ENCODE measurements at regions not wholly inside any gene's neighbourhood (a gene's known extent, or its start where the extent isn't known, plus 50 kb on each side); places are given as distances from the start of the nearest gene placed in this dataset.

- Histone ChIP-seq H3K4me2 (ENCODE audit: insufficient read depth, low read length) (no peak overlapping the region), H2AFZ (ENCODE audit: low read length) (no peak overlapping the region), H3K9me3 (ENCODE audit: low read depth, low read length) (no peaks in the 10 kb centered on the region), H3K4me3 (ENCODE audit: insufficient read depth, low read length) (no peak overlapping the region), H4K20me1 (ENCODE audit: insufficient read depth, low read length) (no peaks in the 10 kb centered on the region), H3K36me3 (ENCODE audit: insufficient read depth, low read length) (no peaks in the 10 kb centered on the region), H3K79me2 (ENCODE audit: insufficient read depth, low read length) (no peaks in the 10 kb centered on the region), H3K27ac (ENCODE audit: low read depth, low read length) (no peak overlapping the region), H3K27me3 (ENCODE audit: insufficient read depth, low read length) (peaks cover 16% of the 10 kb centered on the region), H3K4me1 (ENCODE audit: insufficient read depth, low read length) (peaks cover 2% of the 10 kb centered on the region)
- TF ChIP-seq, protein P1, sequence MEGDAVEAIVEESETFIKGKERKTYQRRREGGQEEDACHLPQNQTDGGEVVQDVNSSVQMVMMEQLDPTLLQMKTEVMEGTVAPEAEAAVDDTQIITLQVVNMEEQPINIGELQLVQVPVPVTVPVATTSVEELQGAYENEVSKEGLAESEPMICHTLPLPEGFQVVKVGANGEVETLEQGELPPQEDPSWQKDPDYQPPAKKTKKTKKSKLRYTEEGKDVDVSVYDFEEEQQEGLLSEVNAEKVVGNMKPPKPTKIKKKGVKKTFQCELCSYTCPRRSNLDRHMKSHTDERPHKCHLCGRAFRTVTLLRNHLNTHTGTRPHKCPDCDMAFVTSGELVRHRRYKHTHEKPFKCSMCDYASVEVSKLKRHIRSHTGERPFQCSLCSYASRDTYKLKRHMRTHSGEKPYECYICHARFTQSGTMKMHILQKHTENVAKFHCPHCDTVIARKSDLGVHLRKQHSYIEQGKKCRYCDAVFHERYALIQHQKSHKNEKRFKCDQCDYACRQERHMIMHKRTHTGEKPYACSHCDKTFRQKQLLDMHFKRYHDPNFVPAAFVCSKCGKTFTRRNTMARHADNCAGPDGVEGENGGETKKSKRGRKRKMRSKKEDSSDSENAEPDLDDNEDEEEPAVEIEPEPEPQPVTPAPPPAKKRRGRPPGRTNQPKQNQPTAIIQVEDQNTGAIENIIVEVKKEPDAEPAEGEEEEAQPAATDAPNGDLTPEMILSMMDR (IDR thresholded peaks at IDR 0.05; ENCODE audit: extremely low read depth, low read depth, low read length) = no peak
- DNase-seq (ENCODE audit: insufficient read length, low spot score, missing footprints) = no peak
These were observed 174.5 kb upstream of the C1QTNF7 start for GRCh38 chr4:15253349-15253748.

GRCh38 chr4:15254236-15254880, 173.5 kb upstream of the C1QTNF7 start:
- Histone ChIP-seq H3K4me1 (ENCODE audit: insufficient read depth, low read length) (peaks cover 2% of the 10 kb centered on the region), H3K4me3 (ENCODE audit: insufficient read depth, low read length) (no peak overlapping the region), H4K20me1 (ENCODE audit: insufficient read depth, low read length) (no peaks in the 10 kb centered on the region), H3K4me2 (ENCODE audit: insufficient read depth, low read length) (no peak overlapping the region), H3K27ac (ENCODE audit: low read depth, low read length) (no peak overlapping the region), H3K36me3 (ENCODE audit: insufficient read depth, low read length) (no peaks in the 10 kb centered on the region), H3K79me2 (ENCODE audit: insufficient read depth, low read length) (no peaks in the 10 kb centered on the region), H3K9me3 (ENCODE audit: low read depth, low read length) (no peaks in the 10 kb centered on the region), H2AFZ (ENCODE audit: low read length) (no peak overlapping the region), H3K27me3 (ENCODE audit: insufficient read depth, low read length) (peaks cover 16% of the 10 kb centered on the region)
- no peak for DNase-seq (ENCODE audit: insufficient read length, low spot score, missing footprints)
- TF ChIP-seq, protein P1 (IDR thresholded peaks at IDR 0.05; ENCODE audit: extremely low read depth, low read depth, low read length) = no peak

DNA sequence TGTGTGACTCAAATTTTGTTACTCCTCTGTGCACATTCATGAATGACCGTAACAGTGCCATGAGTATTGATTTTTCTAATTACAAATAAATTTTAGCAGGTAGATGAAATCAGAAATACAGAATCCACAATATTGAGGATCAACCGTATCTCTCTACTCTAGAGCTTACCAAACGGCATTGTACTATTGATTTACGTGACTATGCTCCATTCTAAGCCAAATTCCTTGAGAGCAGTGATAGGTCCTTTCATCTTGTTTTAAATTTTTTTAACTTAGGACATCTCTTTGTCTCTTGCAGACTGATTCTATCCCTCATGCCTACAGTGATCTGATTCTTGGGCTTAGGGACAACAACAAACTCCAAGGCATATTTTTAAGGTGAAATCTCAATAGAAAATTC, 172.3 kb upstream of the C1QTNF7 start:
- Histone ChIP-seq H3K4me3 (ENCODE audit: insufficient read depth, low read length) (no peak overlapping the region), H4K20me1 (ENCODE audit: insufficient read depth, low read length) (no peaks in the 10 kb centered on the region), H3K4me2 (ENCODE audit: insufficient read depth, low read length) (no peak overlapping the region), H3K27ac (ENCODE audit: low read depth, low read length) (no peak overlapping the region), H3K27me3 (ENCODE audit: insufficient read depth, low read length) (peaks cover 16% of the 10 kb centered on the region), H3K4me1 (ENCODE audit: insufficient read depth, low read length) (no peaks in the 10 kb centered on the region), H3K9me3 (ENCODE audit: low read depth, low read length) (no peaks in the 10 kb centered on the region), H3K79me2 (ENCODE audit: insufficient read depth, low read length) (no peaks in the 10 kb centered on the region), H3K36me3 (ENCODE audit: insufficient read depth, low read length) (no peaks in the 10 kb centered on the region), H2AFZ (ENCODE audit: low read length) (no peak overlapping the region)
- DNase-seq (ENCODE audit: insufficient read length, low spot score, missing footprints) = no peak
- TF ChIP-seq, protein P1 (IDR thresholded peaks at IDR 0.05; ENCODE audit: extremely low read depth, low read depth, low read length) = no peak

GRCh38 chr4:15260758-15261157, 167.1 kb upstream of the C1QTNF7 start:
- Histone ChIP-seq H3K4me1 (ENCODE audit: insufficient read depth, low read length) (no peaks in the 10 kb centered on the region), H3K4me3 (ENCODE audit: insufficient read depth, low read length) (no peak overlapping the region), H3K4me2 (ENCODE audit: insufficient read depth, low read length) (no peak overlapping the region), H3K27ac (ENCODE audit: low read depth, low read length) (no peak overlapping the region), H2AFZ (ENCODE audit: low read length) (no peak overlapping the region), H3K36me3 (ENCODE audit: insufficient read depth, low read length) (no peaks in the 10 kb centered on the region), H3K79me2 (ENCODE audit: insufficient read depth, low read length) (no peaks in the 10 kb centered on the region), H3K27me3 (ENCODE audit: insufficient read depth, low read length) (peaks cover 8% of the 10 kb centered on the region), H4K20me1 (ENCODE audit: insufficient read depth, low read length) (no peaks in the 10 kb centered on the region), H3K9me3 (ENCODE audit: low read depth, low read length) (no peaks in the 10 kb centered on the region)
- DNase-seq (ENCODE audit: insufficient read length, low spot score, missing footprints) = no peak
- TF ChIP-seq, protein P1 (IDR thresholded peaks at IDR 0.05; ENCODE audit: extremely low read depth, low read depth, low read length) = no peak
